EH (cell line): ENCODE measurements at regions not wholly inside any gene's neighbourhood (a gene's known extent, or its start where the extent isn't known, plus 50 kb on each side); places are given as distances from the start of the nearest gene placed in this dataset.

Source experiments
- DNase-seq: peaks from one replicate; pipeline ENCODE4 v3.0.0-alpha.2; 2015; ENCODE audit warnings: low read depth

GRCh38 chr10:42972946-42973345 lies 103.9 kb upstream of the RET start:
- DNase-seq, result no peak

GRCh38 chr10:42973411-42973810 lies 103.5 kb upstream of the RET start:
- DNase-seq, result no peak

- DNase-seq, result no peak
These were observed 102.8 kb upstream of the RET start for GRCh38 chr10:42973870-42974692.

GRCh38 chr10:42974693-42975002 lies 102.2 kb upstream of the RET start:
- no peak for DNase-seq

- DNase-seq, result no peak
These were observed 101.8 kb upstream of the RET start for GRCh38 chr10:42975005-42975493.

GRCh38 chr10:42975558-42976340 lies 101.1 kb upstream of the RET start:
- no peak for DNase-seq

- DNase-seq, result no peak
These were observed 100.4 kb upstream of the RET start for GRCh38 chr10:42976351-42977031.

GRCh38 chr10:42977032-42977416 lies 99.8 kb upstream of the RET start:
- no peak for DNase-seq

- DNase-seq, result no peak
These were observed 97.7 kb upstream of the RET start for GRCh38 chr10:42979181-42979580.

GRCh38 chr10:42979721-42980467 lies 97.0 kb upstream of the RET start:
- DNase-seq, result no peak

GRCh38 chr10:42980553-42981357 lies 96.1 kb upstream of the RET start:
- no peak for DNase-seq

GRCh38 chr10:42981358-42982236 lies 95.3 kb upstream of the RET start:
- DNase-seq, result no peak

GRCh38 chr10:42982891-42983506 lies 93.9 kb upstream of the RET start:
- no peak for DNase-seq

- no peak for DNase-seq
These were observed 93.3 kb upstream of the RET start for GRCh38 chr10:42983591-42983990.

GRCh38 chr10:42984035-42984610 lies 92.7 kb upstream of the RET start:
- DNase-seq, result no peak

- no peak for DNase-seq
These were observed 92.0 kb upstream of the RET start for GRCh38 chr10:42984761-42985325.

- no peak for DNase-seq
These were observed 91.2 kb upstream of the RET start for GRCh38 chr10:42985436-42986316.

- DNase-seq, result no peak
These were observed 90.2 kb upstream of the RET start for GRCh38 chr10:42986633-42987032.
